GM19463 (cell line): ENCODE measurements at regions not wholly inside any gene's neighbourhood (a gene's known extent, or its start where the extent isn't known, plus 50 kb on each side); places are given as distances from the start of the nearest gene placed in this dataset.
"Not testable (repeated sequence)": the region's sequence is repeated elsewhere in the genome, so short reads cannot be mapped to it uniquely, and the experiment has no call there.

Experiments used
- ATAC-seq: cut with Tn5 transposase; IDR thresholded peaks from one replicate; pipeline ENCODE4 v1.9.1; 2021; ENCODE audit warnings: mild to moderate bottlenecking, moderate library complexity; ENCODE audit not compliant: unreplicated experiment

DNA sequence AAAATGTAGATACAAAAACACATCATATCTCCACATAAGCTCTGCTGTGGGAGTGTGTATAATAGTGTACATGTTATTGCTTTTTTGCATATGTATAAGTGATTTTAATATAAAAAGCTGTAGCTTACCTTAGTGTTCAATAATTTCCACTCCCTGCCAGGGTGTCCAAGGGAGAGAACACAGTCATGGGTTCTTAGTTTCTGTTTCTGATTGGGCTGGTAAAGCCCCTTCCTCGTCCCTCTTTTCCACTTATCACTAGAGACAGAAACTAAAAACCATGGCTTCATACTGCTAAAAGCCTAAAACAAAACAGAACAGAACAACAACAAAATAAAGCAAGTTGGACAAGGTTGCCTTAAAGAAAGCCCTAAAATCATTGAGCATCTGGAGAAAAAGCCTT is 74.4 kb upstream of the S1PR3 start:
- no peak for ATAC-seq

DNA sequence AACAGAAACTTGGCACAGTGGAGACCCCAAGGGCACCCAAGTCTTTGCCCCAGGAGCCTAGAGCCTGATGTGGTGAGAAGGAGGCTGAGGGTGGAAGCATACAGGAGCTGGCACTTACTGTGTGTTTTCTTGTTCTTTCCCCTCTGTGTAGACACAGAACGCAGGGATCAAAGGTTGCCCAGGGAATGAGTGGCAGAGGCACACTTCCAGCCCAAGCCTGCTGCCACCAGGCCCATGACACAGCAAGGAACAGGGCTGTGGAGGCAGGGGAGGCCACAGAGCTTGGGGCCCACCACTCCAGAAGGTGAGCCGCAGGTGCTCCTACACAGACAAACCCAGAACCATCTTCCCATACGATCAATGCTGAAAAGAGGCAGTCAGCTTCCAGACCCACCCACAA is 73.9 kb upstream of the S1PR3 start:
- ATAC-seq = no peak

DNA sequence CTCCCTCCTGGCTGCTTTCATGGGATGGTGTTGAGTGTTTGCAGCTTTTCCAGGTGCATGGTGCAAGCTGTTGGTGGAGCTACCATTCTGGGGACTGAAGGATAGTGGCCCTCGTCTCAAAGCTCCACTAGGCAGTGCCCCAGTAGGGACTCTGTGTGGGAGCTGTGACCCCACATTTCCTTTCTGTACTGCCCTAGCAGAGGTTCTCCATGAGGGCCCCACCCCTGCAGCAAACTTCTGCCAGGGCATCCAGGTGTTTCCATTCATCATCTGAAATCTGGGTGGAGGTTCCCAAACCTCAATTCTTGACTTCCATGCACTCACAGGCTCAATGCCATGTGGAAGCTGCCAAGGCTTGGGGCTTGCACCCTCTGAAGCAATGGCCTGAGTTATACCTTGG is 72.7 kb upstream of the S1PR3 start:
- ATAC-seq = not testable (repeated sequence)

DNA sequence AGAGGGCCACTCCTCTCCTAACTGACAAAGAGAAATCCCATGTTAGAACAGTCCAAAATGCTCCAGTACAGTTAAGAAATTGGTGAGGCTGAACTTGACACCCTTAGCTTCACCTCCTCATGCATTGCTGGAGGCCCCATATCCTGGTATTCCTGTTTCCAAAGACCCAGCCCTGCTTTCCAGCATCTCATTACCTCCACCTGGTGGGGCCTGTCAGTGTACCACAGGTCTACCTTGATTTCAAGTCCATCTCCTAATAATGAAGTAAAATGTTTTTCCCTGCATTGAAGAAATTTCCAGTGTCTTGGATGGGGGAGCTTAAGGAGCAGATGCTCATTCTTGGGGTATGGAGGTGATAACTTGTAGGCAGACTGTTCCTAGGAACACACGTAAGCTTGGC is 70.6 kb upstream of the S1PR3 start:
- no peak for ATAC-seq

DNA sequence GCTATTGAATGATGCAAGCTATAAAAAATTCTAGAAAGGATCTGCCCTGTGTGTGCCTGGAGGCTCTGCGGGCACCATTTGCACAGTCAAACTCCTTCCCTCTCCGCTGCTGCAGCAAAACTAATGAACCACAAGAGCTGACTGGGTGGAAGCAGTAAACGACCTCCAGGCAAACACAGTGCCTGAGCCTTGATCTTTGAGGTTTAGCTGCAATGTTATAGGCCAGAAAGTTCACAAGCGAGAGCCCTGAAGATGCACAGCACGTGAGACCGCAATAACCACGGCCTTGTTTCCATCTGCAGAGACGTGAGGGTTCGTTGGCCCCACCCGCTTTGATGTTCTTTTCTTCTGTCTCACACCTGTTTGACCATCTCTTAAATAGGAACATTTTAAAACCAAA is 69.2 kb upstream of the S1PR3 start:
- ATAC-seq = no peak

DNA sequence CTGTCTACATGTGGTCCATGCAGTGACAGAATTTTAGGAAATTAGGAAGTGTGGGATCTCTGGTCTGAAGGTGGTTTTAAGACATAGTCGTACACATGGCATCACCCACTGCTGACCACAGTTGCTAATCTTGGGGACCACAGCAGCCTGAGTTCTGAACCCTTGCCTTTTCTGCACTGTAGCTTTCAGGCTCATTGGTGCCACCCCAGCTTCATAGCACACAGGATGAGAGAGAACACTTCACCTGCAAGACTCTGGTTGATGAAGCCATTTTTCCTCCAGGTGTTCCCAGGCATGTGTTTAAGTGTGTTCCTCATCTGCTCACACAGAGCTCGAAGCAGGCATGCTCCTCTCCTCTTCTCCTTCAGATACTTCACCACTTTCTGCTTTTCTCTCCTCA is 68.2 kb upstream of the S1PR3 start:
- ATAC-seq = no peak

DNA sequence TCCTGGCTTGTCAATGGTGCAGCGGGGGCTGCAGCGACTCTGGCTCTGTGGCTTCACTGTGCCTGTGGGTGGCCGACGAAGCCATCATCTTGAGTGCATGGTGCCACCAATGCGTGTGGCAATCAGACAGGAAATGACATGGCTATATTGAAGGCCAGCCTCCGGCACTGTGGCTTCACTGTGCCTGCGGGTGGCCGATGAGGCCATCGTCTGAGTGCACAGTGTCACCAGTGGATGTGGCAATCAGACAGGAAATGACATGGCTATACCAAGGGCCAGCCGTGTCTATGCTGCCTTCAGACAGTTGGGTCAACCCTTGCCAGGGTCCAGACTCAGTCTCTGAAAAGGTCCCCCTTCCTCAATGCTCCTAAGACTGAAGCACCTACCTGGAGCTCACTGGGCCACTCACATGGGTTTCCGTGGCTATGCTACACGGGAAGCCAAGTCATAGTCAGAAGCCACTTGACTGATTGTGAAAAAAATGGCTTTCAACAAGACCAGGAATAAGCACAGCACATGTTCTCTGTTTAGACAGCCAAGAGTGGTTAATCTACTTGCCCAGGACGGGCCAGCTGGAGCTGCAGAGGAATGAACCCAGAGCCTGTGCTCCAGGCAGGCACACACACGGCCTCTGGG is 67.5 kb upstream of the S1PR3 start:
- ATAC-seq = no peak

DNA sequence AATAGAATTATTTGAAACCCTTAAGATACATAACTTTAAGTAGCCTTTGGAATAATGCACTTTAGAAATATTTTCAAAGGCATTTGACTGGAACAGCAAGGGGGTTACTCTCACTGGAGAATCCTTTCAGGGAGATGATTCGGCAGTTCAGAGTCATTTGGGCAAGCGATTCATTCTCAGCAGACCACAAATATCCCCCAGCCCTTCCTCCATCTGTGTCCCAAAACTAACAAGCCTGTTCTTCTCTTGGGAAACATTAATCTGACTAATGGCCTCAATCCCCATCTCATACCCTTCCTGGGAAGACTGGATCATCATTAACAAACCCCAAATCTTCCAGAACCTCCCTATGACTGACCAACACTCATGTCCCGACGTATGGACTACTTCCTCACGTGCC is 65.8 kb upstream of the S1PR3 start:
- no peak for ATAC-seq

DNA sequence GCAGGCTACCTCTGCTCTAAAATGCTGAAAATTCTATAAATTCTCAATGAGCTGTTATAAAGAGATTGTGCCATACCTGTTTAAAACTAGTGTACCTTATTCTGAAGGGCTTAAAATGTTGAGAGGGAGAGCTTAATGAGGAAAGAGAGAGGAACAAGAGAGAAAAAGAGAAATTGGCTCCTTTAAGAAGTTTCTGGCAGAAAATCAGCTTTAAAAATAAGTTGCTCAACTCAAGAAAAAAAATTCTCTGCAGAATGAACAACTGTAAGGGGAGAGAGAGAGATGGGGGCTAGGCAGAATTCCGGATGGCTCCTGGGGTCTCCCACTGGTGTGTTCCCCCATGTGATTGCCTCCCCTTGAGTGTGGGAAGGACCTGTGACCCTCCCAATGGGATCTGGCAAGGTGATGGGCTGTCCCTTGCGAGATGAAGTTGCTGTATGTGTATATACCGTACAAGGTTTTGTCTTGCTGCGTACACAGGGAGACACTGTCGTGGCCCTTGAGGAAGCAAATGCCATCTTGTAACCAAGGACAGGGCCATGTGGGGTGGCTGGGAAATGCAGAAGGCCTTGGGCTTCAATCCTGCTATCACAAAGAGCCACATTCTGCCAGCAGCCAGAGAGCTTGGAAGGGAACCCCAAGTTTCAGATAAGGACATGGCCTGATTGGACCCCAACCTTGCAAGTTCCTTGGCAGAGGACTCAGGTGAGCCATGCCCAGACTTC is 64.3 kb upstream of the S1PR3 start:
- ATAC-seq = no peak

DNA sequence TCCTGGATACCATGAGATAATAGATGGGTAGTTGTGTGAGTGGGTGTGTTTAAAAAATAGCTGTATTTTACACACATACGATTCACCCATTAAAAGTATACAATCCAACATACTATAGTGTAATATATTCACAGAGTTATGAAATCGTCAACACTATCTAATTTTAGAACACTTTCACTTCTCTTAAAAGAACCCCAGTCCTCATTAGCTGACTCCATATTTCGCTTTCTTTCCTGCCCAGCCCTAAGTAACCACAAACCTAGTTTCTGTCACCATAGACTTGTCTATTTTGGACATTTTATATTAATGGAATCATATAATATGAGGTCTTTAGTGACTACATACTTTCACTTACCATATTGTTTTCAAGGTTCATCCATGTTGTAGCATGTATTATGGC is 63.8 kb upstream of the S1PR3 start:
- ATAC-seq = no peak

DNA sequence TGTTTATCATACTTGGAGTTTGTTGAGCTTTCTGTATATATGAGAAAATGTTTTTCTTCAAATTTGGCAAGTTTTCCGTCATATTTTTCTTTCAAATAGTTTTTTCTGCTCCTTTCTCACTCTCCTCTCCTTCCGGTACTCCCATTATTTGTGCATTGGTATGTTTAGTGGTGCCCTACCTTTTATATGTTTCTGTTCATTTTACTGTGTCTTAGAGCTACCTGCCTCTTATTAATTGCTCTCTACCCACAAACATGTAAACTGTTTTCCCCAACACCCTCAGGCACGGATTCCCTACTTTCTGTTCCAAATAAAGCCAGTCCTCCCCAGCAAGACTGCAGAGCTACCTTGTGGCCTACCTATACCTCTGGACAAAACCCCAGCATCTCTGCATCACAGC is 60.6 kb upstream of the S1PR3 start:
- ATAC-seq = no peak

DNA sequence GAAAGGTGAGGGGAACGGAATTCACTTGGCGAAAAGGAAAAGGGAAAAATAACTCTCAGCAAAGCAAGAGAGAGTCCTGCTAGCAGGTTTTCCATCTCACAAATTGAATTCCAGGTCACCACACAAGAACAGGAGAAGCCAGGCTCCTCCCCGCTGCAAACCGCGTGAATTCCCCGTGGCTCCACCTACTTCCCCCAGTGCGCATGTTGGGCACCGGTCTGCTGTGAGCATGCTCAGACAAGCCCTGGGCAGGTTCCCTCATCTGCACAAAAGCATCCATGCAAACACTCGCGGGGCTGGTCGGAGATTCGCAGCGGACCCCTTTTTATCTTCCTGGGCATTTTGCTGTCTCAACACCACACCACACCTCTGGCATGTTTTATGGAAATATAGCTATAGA is 58.5 kb upstream of the S1PR3 start:
- no peak for ATAC-seq

DNA sequence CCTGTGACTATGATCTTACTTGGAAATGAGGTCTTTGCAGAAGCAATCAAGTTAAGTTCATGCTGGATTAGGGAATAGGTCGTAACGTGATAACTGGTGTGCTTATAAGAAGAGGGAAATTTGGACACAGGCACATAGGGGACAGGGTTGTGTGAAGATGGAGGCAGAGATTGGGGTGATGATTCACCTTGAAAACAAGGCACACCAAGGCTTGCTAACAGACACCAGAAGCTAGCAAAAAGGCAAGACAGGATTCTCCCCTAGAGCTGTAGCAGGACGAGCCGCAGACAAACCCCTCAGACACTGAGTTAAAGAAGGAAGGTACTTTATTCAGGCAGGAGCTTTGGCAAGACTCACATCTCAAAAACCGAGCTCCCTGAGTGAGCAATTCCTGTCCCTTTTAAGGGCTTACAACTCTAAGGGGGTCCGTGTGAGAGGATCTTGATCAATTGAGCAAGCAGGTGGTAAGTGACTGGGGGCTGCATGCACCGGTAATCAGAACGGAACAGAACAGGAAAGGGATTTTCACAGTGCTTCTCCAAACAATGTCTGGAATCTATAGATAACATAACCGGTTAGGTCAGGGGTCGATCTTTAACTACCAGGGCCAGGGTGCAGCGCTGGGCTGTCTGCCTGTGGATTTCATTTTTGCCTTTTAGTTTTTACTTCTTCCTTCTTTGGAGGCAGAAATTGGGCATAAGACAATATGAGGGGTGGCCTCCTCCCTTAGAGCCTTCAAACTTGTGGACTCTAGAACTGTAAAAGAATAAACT is 57.5 kb upstream of the S1PR3 start:
- ATAC-seq = no peak

DNA sequence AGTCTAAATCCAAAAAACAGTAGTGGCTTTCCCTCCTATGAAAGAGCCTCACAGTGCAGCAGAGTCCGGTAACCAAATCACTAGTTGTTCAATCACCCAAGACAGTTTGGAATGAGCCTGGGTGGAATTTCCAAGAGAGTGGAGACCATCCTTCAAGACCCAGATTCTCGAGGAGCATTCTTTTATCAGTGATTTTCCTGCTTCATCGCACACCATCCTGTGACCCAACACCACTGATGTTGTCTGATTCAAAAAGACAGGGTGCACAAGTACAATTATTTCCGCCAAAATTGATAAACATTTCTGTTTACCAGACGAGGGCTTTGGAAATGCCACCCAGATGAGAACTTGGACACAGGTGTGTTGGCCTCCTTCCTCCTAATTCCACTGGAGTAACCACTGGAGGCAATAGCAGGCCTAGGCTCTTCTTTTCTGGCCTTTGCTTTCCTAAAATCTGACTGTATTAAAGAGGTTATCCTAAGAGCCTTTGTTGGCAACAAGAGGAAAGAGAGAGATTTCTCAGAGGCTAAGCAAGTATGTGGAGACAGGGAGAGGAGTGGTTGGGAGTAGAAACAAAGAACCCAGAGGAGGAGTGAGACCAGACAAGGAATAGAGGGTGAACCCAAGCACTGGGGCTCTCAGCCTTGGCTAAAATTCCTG is 56.3 kb upstream of the S1PR3 start:
- no peak for ATAC-seq

DNA sequence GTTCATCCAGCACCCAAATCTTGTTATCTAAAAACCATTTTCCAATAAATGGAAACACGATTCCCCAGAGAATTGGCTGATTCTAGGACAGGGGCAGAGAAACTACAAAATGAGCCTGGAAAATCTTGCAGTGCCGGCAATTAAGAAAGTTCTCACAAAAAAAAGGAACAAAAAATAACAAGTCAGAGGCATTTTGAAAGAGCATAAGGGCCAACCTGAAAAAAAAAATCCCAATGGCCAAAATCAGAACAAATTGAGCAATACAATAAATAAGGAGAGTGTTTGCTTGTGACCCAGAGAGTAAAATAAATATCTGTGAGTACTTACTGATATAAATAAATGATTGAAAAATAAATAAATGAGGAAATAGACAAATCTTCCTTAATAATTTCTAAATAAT is 55.1 kb upstream of the S1PR3 start:
- no peak for ATAC-seq

DNA sequence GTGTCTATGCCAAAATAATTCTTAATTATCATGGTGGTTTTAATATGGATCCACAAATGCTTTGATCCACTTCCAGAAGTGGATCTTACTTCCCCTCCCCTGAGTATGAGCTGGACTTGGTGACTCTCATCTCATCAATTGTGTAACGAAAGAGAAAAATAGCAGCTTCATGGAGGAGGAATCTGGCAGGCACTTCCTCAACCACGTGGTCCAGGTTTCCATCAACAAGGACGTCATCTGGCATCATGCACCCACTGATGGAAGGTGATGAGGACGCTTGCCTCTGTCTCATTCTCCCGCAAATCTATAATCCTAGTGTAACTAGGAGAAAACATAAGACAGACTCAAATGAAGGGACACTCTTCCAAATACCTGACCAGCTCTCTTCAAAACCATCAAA is 54.6 kb upstream of the S1PR3 start:
- ATAC-seq = no peak

DNA sequence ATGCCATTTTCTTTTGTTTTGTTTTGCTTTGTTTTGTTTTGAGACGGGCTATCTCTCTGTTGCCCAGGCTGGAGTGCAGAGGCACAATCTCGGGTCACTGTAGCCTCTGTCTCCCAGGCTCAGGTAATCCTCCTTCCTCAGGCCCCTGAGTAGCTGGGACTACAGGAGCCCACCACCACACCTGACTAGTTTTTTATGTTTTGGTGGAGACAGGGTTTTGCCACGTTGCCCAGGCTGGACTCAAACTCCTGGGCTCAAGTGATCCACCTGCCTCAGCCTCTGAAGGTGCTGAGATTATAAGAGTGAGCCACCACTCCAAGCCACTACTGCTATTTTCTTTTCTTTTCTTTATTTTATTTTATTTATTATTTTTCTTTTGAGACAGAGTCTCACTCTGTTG is 54.0 kb upstream of the S1PR3 start:
- no peak for ATAC-seq

DNA sequence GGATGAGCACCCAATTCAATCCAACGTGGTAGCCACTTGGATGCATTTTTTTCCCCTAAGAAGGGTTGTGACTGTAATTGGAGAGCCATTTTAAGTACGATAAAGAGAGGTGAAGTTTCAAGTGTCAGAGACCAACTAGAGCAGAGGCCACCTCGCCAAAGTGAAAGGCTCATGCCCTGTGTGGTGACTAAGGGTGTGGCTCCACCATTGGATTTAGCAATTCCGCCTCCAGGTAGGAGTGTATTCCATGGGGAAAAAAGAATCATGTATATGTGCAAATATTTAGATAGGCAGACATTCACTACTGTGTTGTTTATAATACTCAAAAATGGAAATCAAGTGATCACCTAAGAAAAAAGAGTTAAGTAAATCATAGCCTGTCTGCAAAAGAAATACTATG is 53.1 kb upstream of the S1PR3 start:
- ATAC-seq = no peak
